Activated B cell treated with CpG ODN at 0.5 μM for 24 hours (primary cell): ENCODE measurements at regions not wholly inside any gene's neighbourhood (a gene's known extent, or its start where the extent isn't known, plus 50 kb on each side); places are given as distances from the start of the nearest gene placed in this dataset.

Experiments
- ATAC-seq: fragments of 200-7000 bp; cut with Tn5 transposase; one replicate; pipeline ENCODE4 v1.10.0; 2021; ENCODE audit warnings: low read depth, mild to moderate bottlenecking, moderate library complexity
- CTCF ChIA-PET: fragments of 350-600 bp; sonication (Branson Sonifier 250); formaldehyde crosslinking; loops from one replicate; lab custom pipeline; 2021; ENCODE audit warnings: antibody characterized with exemption; lab: Charles Lee
- POLR2A ChIA-PET: fragments of 350-600 bp; sonication (Branson Sonifier 250); formaldehyde crosslinking; loops from one replicate; lab custom pipeline; 2021; ENCODE audit warnings: antibody characterized with exemption; lab: Charles Lee
- DNase-seq: peaks from one replicate; pipeline ENCODE4 v3.0.0; 2022
- H3K27ac Mint-ChIP-seq: one replicate; pipeline ENCODE4 v1.8.0; 2020; ENCODE audit warnings: mixed read lengths
- H3K27me3 Mint-ChIP-seq: one replicate; pipeline ENCODE4 v1.8.0; 2021; ENCODE audit warnings: mixed read lengths
- H3K36me3 Mint-ChIP-seq: one replicate; pipeline ENCODE4 v1.8.0; 2021; ENCODE audit warnings: low read depth, mixed read lengths
- H3K4me1 Mint-ChIP-seq: one replicate; pipeline ENCODE4 v1.8.0; 2021; ENCODE audit warnings: mixed read lengths
- H3K4me3 Mint-ChIP-seq: one replicate; pipeline ENCODE4 v1.8.0; 2020; ENCODE audit warnings: mild to moderate bottlenecking, mixed read lengths
- H3K9me3 Mint-ChIP-seq: one replicate; pipeline ENCODE4 v1.8.0; 2020; ENCODE audit warnings: mixed read lengths
- CTCF ChIP-seq: fragments of 200-600 bp; IDR thresholded peaks from one replicate; pipeline ENCODE4 v1.8.0; 2022; ENCODE audit warnings: antibody characterized with exemption, mild to moderate bottlenecking
- intact Hi-C: fragments of 100-400 bp; cut with micrococcal nuclease; formaldehyde crosslinking; loops from one replicate; pipeline ENCODE4 v1.15.1; 2024

GRCh38 chr1:209250861-209251636 is 332.5 kb upstream of the CAMK1G start:
- ATAC-seq: no peak
- no peak overlapping the region for H3K27ac Mint-ChIP-seq
- ChIA-PET POLR2A (no interaction called here), CTCF (no interaction called here)
- H3K9me3 Mint-ChIP-seq: peaks cover 4% of the 10 kb centered on the region
- TF ChIP-seq CTCF: no peak
- intact Hi-C loops: no loop called here
- no peaks in the 10 kb centered on the region for H3K27me3 Mint-ChIP-seq
- no peak overlapping the region for H3K4me3 Mint-ChIP-seq
- H3K4me1 Mint-ChIP-seq: no peaks in the 10 kb centered on the region
- H3K36me3 Mint-ChIP-seq: no peaks in the 10 kb centered on the region
- DNase-seq: no peak

DNA sequence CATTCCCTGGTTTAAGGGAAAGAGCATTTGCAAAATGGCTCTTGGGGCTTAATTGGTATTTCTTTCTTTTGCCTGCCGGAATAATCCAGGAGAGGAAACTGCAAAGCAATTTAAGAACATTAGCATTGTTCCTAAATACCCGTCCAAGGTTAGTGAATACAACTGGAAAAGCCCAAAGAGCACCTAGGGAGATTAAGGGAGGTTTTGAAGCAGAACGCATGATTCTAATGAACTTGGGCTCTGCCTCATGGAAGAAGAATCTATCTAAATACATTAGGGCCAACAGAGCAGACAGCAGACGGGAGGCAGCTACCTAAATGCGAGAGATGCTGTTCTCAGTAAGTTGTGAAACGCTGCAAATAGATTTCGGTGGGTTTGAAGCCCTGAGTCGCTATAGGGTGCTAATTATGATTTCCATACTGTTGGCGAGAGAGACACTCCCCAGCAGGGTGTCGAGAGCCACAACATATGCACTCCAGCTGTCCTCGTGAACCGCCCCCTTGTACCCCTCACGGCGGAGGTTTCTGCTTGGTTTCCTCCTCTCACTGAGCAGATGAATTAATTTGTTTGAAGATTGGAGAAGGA is 326.7 kb upstream of the CAMK1G start:
- Mint-ChIP-seq H3K27ac (no peak overlapping the region), H3K36me3 (no peaks in the 10 kb centered on the region), H3K27me3 (no peaks in the 10 kb centered on the region), H3K4me3 (no peak overlapping the region), H3K4me1 (no peaks in the 10 kb centered on the region), H3K9me3 (peaks cover 22% of the 10 kb centered on the region)
- intact Hi-C loops: no loop called here
- ChIA-PET POLR2A (no interaction called here), CTCF (no interaction called here)
- DNase-seq: no peak
- ATAC-seq: no peak
- TF ChIP-seq CTCF: no peak

DNA sequence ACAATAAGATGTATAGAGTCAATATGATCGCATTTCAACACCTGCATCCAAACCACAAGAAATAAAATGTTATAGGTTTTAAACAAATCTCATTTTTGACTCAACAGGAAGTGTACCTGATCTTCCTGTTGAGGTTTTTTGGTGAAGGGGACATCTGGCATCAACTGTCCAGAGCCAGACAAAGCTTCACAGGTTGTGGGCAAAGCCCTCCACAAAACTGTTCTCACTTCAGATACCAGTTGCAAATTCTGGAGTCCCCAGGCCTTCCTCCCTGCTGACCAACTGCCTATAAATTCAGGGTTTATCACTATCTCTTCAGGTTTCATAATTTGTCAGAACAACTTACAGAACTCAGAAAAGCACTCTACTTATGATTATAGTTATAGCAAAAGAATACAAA is 326.1 kb upstream of the CAMK1G start:
- Mint-ChIP-seq H3K27ac (no peak overlapping the region), H3K9me3 (peaks cover 22% of the 10 kb centered on the region), H3K36me3 (no peaks in the 10 kb centered on the region), H3K4me1 (no peaks in the 10 kb centered on the region), H3K27me3 (no peaks in the 10 kb centered on the region), H3K4me3 (no peak overlapping the region)
- ChIA-PET CTCF (no interaction called here), POLR2A (no interaction called here)
- DNase-seq: no peak
- intact Hi-C loops: no loop called here
- ATAC-seq: no peak
- TF ChIP-seq CTCF: no peak

- no peak for TF ChIP-seq CTCF
- intact Hi-C loops: no loop called here
- Mint-ChIP-seq H3K27me3 (no peaks in the 10 kb centered on the region), H3K36me3 (no peaks in the 10 kb centered on the region), H3K4me3 (no peak overlapping the region), H3K9me3 (peaks cover 22% of the 10 kb centered on the region), H3K4me1 (no peaks in the 10 kb centered on the region), H3K27ac (no peak overlapping the region)
- DNase-seq (no peak), ATAC-seq (no peak)
- ChIA-PET CTCF (interaction anchor here (0.9 to 2.5 kb wide), 2 partner anchors 11 to 15 kb away, joined by 3 to 7 read pairs; no protein-coding TSS in a partner anchor), POLR2A (no interaction called here)
These were observed 323.4 kb upstream of the CAMK1G start for GRCh38 chr1:209260136-209260535.

- POLR2A ChIA-PET: no interaction called here
- CTCF ChIA-PET: no interaction called here
- no peaks in the 10 kb centered on the region for H3K36me3 Mint-ChIP-seq
These were observed 320.9 kb upstream of the CAMK1G start for GRCh38 chr1:209262631-209263030.

More at GRCh38 chr1:209262631-209263030, 320.9 kb upstream of the CAMK1G start:
- peaks cover 11% of the 10 kb centered on the region for H3K9me3 Mint-ChIP-seq
- intact Hi-C loops: no loop called here
- no peak for TF ChIP-seq CTCF
- H3K27ac Mint-ChIP-seq: no peak overlapping the region
- H3K4me3 Mint-ChIP-seq: no peak overlapping the region
- ATAC-seq (no peak), DNase-seq (no peak)
- H3K27me3 Mint-ChIP-seq: no peaks in the 10 kb centered on the region
- H3K4me1 Mint-ChIP-seq: no peaks in the 10 kb centered on the region
